GM19397 (cell line): ENCODE measurements at regions not wholly inside any gene's neighbourhood (a gene's known extent, or its start where the extent isn't known, plus 50 kb on each side); places are given as distances from the start of the nearest gene placed in this dataset.
"Not testable (repeated sequence)": the region's sequence is repeated elsewhere in the genome, so short reads cannot be mapped to it uniquely, and the experiment has no call there.

Experiments
- ATAC-seq: cut with Tn5 transposase; IDR thresholded peaks from one replicate; pipeline ENCODE4 v1.9.1; 2021; ENCODE audit warnings: mild to moderate bottlenecking, moderate library complexity; ENCODE audit not compliant: unreplicated experiment

DNA sequence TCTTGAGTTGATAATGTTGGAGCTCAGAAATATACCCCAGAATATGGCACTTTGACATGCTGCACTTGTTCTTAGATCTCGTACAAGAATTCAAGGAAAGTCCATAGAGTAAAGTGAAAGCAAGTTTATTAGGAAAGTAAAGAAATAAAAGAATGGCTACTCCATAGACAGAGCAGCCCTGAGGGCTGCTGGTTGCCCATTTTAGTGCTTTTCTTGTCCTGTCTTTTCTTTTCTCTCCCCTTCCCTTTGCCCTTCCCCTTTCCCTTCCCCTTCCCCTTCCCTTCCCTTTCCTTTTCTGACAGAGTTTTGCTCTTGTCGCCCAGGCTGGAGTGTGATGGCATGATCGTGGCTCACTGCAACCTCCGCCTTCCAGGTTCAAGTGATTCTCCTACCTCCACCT, 283.4 kb upstream of the SEMA6A start:
- ATAC-seq = not testable (repeated sequence)

DNA sequence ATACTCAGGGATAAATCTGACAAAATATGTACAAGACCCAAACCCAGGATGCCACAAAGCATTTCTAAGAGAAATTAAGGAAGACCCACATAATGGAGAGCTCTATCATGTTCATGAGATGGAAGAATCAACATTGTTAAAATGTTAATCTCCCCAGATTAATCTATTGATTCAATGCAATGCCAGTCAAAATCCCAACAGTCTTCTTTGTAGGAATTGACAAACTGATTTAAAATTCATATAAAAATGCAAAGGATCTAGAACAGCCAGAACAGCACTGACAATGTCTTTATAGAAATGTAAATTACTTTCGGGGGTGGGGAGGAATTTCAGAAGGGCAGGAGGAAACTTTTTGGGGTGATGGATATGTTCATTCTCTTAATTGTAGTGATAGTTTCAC, 281.6 kb upstream of the SEMA6A start:
- ATAC-seq = no peak

DNA sequence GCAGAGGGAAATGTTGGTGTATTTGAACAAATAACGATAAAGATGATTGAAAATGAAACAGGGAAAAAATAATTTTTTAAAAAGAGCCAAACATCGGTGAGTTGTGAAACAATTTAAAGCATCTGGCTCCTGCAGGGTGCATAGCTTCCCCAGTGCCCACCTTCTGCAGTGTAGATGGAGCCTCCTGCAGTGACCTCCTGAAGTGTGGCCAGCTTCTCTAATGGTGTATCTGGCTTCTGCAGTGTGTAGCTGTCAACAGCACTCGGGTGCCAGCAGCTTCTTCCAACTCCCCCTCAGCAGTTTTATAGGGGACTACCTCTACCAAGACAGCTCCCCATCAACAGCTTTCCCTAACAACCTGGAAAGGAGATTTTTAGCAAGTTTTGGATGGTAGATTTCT, 279.4 kb upstream of the SEMA6A start:
- no peak for ATAC-seq

DNA sequence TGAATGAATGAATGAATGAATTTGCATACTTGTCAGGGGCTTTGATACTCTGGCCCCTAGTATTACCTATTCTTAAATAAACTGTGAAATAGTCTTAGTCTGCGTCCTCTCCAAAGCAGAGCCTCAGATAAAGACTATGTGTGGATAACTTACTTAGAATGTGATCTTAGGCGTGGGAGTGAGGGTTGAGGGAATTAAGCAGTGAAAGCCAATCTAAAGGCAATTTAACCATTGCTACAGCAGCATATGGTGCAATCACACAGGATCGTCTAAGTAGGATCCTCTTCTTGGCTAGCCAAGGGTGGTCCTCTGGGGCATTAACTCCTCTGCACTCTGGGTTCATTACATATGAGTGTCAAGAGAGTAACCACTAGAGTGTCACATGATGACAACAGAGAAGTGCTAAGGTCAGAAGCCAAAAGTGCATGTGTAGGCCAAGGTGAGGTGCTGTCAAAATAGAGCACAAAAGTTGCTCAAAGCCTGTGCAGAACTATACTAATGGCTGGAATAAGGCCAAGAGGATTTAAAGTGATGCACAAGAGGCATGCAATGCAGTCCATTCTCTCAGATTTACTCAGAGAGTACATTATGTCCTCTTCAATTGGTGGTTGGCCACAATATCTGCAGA, 274.4 kb upstream of the SEMA6A start:
- no peak for ATAC-seq

DNA sequence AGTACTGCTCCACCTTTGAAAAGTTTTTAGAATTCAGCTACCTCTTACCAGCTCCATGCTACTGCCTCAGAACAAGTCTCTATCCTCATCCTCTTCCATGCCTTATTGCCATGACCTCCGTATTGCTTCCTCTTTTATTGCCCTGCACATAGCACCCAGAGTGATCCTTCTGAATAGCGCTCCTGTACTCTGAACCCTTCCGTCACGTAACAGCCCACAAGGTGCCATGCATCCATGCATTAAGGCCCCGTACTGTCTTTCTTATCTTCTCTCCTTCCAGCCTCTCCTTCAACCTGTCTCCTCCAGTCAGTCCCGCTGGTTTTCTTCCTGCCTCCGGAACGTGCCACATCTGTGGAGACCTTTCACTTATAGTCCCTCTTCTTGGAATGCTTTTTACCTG, 273.3 kb upstream of the SEMA6A start:
- no peak for ATAC-seq

DNA sequence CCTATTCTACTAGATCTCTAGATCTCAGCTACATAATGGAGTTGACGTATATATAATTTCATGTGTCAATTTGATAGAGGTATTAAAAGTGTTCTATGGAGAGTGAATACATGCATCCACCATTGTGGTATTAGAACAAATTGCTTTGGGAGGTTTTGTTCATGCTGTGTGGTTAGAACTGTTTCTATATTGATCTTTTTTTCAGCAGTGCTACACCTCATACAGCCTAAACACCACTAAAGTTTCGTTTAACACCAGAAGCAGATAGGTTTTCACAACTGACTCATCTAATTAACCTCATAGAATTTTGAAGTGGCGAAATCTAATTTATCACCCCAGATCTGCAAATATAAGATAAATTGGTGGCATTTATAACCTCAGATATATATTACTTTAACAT, 269.4 kb upstream of the SEMA6A start:
- ATAC-seq = no peak

DNA sequence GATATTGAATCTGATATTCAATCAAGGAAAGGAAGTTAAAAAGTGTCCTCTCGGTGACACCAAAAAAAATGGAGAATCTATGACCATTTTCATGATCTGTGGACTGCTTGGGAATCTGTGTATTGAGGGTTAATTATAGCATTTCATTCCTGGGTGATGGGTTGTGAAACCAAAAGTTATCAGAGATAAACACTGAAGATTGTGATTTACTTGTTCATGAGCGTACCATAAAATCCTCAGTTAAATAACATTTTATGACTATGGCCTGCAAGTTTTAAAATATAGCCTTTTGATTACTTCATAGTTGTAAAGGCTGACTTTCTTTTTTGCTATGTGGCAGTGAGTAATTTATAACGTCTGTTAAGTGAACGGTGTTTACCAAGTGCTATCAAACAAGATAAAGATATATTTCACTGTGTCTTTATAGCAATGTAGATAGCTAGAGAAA, 267.9 kb upstream of the SEMA6A start:
- ATAC-seq = no peak

DNA sequence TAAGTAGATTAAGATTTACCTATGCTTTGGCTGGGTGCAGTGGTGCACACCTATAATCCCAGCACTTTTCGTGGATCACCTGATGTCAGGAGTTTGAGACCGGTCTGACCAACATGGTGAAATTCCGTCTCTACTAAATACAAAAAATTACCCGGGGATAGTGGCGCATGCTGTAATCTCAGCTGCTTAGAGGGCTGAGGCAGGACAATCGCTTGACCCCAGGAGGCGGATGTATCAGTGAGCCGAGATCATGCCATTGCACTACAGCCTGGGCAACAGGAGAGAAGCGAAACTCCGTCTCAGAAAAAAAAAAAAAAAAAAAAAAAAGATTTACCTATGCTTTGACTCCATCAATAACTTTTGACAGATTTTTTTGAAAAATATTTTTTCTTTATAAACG, 267.1 kb upstream of the SEMA6A start:
- ATAC-seq = no peak

DNA sequence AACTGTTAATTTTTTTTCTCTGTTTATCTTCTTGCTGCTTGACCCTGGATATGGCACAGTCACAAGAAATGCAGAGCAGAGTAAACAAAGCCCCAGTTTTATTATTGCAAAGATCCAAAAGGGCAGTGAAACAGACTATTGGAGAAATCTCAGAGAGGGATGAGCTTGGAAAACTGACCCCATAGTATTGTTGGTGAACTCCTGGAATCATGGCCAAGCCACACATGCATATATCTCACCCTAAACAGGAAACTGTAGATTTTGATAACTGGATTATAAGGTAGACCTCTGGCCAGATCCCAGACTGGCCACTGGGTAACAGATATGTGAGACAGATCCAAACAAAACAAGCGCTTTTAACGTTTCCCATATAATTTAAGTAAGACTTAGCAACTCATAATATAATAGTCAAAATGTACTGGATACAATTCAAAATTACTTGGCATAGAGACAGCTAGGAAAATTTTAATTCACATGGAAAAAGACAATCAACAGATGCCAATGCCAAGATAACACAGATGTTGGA, 263.5 kb upstream of the SEMA6A start:
- no peak for ATAC-seq

DNA sequence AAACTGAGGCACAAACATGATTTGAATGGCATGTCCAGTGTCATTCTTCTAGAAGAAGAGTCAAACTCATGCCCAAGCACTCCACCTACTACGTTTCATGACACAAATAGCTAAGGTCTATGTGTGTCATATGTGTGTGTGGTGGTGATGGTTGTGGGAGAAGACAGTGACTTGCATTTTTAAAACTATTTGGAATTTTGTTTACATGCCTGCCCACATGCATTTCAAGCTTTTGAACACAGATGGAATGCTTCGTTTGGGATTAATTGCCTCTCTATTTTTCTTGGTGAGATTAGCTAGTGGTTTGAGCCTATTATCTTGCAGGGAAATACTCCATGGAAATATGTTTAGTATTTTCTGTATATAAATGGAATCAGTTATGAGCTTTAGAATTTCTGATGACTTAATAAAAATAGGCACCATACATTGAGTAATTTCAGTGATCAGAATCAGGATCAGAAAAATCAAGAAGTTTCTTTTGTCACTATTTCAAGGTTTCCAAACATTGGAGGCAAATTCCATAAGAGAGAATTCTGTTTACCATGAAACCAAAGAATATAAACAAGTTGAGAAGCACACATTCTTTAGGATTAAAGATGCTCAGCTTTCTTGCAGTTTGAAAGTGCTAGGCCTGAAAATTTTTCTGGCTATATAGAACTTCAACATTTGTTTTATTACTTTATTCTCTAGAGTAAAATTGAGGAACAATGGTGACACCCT, 260.3 kb upstream of the SEMA6A start:
- no peak for ATAC-seq

DNA sequence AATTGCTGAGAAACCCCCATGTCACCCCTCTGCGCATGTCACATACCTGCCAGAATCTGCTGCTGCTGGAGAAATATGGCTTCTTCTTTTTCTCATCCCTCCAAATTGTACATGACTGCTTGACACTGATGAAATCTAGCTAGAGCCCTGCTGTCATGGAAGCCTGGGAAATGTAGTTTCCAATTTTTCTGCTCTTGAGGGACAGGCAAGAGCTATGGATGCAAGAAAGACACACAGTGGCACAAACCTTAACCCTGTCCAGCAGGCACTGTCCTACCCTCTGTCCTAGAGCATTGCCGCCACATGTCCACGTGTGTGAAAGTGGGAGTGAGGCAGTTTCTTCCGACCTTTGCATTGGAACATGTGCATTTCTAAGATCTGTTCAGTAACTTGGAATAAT, 255.5 kb upstream of the SEMA6A start:
- ATAC-seq = no peak

DNA sequence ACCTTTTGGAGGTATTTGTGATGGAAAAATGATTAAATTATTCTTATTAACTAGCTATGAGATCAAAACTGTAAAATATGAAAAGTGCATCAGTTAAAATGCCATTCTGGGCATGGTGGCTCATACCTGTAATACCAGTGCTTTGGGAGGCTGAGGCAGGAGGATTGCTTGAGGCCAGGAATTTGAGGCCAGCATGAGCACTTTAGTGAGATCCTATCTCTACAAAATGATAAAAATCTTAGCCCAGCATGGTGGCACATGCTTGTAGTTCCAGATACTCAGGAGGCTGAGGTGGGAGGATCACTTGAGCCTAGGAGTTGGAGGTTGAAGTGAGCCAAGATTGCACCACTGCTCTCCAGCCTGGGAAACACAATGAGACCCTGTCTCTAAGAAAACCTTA, 252.5 kb upstream of the SEMA6A start:
- ATAC-seq = no peak

DNA sequence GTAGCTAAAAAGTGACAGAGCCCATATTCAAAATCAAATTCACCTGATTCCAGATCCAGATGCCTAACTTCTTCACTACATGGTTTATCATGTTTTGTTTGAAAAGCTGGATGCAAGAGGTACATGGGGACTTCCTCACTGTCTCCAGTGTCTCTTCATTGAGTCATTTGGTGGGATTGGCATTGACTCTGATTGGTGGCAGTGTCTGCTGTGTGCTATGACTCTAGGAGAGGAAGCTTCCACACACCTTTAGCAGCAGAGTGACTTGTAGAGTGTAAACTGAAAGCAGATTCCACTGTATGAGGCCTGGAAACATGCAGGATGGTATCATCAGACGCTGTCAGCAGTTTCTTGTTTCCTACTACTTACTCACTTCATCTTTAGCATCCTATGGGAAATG, 250.9 kb upstream of the SEMA6A start:
- ATAC-seq = no peak

DNA sequence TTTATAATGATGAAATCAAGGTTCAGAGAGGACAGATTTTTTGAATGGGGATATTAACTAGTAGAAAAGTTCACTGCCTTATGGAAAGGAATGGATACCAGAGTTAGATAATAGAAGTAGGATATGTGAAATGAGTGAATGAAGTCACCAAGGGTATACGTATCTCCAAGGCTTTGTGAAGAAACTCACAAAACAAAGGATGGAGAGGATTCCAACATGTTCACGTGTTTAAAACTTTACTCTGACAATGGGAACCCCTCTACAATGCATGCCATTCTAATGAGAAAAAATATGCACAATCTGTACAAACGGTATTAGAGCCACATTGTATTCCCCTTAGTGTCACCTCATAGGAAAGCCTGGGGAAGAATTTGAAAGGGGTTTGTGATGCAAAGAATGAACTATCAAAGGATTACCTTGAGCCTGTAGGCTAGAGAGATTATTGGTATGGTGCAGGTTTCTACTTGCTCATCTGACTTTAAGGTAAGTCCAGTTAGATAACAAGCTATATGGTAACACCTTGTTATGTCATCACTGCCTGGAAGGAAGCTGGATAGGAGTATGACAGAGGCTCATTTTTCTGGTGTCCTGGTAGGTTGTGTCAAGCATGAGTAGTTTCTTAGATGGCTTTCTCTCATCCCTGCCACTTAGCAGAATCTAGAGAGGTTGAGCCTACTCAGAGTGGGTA, 250.3 kb upstream of the SEMA6A start:
- ATAC-seq = no peak

DNA sequence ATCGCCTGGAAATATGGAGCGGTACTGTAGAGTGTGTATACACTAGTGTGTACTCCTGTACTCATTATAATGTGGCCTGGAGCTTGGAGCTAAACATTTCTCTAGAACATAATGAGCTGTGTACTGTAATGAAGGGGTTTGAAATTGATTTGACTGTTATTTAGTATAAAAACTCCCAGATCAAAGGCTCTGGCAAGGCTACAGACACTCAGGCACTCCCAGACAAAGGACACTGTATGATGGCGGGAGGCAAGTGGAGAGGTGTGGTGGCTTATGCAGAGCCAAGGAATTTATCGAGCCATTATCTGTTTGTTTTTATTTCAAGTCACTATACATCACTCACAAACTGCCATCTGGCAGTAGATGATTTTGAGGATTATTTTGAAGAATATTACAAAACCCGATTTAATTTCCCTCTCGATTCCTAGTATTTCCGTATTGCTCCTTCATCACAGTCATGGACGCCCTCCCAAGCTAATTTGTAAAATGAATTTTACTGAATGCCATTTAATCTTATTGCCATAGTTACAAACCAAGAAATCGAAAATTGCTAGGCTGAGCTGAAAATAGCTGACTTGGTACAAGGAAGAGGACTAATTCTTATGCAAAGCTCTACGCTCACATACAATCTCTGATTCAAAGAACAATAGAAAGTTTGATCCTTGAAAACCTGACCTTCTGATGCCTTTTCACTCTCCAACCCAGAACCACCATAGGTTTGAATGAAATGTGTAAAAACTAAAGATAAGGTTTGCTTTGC, 240.2 kb upstream of the SEMA6A start:
- no peak for ATAC-seq

DNA sequence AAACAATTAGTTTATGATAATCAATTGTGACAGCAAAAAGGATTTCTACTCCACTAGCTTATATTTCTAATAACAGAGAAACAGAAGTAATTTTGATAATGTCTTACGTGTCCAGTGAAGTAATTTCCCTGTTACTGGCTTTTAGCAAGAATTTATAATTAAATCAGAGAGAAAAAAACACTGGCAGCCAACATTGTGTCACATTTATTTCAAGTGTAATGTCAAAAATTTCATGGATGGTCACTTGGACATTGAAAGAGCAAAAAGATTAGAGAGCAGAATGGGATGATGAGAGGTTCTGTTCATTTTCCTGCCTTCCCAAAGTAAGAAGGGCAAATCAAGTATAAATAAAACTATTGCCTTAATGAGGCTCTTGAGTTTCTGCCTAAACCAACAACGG, 239.3 kb upstream of the SEMA6A start:
- no peak for ATAC-seq

DNA sequence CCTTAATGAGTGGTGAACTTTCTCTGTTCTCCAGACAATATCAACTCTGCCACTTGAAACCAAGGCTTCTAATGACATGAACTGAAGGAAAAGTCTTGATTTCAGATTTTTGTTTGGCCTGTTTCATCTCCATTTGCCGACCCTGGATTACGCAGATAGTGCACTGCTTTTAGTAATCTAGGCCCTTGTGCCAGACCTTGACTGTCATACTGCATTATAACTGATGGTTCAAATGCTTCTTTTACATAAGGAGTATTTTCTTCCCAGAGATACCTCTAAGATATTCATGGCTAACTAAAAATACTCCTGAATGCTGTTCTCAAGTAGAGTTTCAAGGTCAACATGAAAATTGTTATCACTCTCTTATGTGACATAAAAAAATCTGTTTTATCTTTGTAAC, 238.7 kb upstream of the SEMA6A start:
- no peak for ATAC-seq

DNA sequence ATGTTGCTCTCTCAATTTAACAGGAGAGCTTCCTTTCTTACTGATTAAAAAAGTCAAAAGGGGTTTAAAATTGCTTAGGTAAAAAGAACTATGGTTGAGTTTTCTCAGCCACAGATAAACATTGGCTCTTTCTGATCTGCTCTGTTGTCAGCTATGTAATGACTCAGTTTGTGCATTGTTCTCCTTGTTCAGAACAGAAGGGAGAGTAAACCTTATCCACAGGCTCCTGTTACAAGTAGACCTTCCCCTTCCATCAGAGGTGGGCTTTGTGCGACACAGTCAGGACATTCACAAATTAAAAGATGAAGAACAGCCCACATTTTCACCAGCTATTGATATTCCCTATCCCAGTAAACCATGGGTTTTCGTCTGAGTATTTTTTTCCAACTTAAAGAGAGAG, 236.3 kb upstream of the SEMA6A start:
- no peak for ATAC-seq

DNA sequence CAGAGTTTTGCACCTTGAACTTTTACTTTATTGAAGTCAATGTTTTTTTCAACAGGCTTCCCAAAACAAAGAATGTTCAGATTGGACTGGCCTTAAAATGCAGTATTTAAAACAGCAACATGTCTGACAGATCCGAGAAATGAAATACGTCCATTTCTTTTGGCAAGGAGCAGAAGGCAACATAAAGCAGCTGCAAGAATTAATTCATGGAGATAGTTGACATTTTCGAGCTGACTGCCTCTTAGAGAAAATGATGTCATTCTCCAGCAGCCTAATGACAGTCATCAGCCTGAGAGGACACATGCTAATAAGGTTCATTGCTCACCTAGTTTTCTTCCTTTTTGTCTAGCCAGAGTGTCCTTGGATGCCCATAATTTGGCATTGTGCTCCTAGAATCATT, 232.2 kb upstream of the SEMA6A start:
- no peak for ATAC-seq

DNA sequence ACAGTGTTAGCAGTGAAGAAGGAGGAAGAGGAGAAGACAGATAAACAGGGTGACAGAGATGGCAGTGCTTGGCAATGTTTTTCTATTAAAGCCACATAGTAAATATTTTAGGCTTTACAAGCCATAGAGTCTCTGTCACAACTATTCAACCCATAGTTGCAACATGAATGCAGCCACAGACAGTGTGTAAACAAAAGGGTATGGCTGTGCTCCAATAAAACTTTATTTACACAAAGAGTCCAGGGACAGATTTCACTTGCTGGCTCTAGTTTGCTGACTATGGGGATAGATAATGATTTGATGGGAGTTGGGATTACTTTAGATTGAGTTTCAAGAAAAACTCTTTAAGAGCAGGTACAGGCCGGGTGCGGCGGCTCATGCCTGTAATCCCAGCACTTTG, 224.8 kb upstream of the SEMA6A start:
- no peak for ATAC-seq

DNA sequence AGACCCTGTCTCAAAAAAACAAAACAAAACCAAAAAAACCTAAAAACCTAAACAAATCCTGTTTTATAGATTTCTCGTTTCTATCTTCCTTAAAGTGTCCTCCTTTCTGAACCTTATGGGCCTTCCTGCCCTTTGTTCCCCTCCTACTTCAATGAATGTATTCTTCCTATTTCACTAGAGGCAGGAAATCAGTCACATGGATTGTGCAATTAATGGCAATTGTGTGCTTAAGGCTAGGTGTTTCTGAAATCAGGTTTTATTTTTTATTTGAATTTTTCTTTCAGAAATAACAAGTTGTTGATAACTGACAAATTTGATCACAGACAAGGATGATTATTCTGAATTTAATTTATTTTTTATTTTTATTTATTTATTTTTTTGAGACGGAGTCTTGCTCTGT, 220.6 kb upstream of the SEMA6A start:
- no peak for ATAC-seq
